SK-MEL-5 (cell line): ENCODE measurements at regions not wholly inside any gene's neighbourhood (a gene's known extent, or its start where the extent isn't known, plus 50 kb on each side); places are given as distances from the start of the nearest gene placed in this dataset.

ENCODE experiments used
- DNase-seq: peaks from one replicate; pipeline ENCODE4 v3.0.0-alpha.2; 2016; ENCODE audit warnings: low read depth, low spot score
- in situ Hi-C: cut with HindIII; loops from 2 replicates; pipeline ENCODE4 v1.10.0; 2016; ENCODE audit warnings: low sequenced_read_pairs, high pct_unique_total_duplicates, low pct_unique_long_range_greater_than_20kb

DNA sequence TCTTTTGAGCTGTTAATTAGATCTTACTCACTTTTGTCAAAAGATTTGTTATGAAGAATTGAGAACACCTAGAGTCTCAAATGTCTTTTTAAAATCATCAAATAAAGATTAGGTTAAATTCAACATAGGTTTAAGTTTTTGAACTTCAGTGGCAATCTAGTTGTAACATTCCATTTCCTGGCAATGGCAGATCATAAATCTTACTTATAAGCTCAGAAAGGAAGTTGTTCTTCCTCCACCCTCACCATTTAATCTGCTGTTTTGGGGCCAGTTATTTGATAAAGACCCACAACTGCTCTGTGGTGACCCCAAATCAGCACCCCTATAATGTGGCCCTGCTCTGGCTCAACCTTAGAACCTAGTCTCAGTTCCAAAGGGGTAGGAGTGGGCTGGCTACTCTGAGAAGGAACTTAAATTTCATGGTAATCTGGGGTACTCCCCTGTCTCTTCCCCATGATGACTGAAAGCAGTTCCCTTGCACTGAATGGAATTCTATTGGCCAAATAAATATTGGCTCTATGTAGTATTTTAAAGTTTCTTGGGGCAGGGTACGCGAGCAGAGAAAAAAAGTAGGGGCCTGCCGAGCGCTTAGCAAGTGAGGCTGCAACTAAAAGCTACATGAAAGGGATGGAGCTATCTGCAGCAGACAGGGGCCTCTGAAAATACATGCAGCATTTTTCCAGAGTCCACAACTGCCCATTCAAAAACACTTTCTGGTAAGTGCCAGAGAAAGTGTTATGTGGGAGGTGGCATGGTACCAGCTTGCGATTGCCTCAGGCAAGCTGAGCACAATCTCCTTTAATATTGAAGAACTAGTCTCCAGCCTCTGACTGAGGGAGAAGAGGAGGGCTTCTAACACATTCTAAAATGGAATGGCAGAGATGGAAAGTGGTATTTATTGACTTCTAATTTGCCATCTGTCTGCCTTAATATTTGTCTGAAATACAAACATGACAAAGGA lies 103.6 kb upstream of the RASGRP1 start:
- in situ Hi-C loops: no loop called here
- DNase-seq: no peak

DNA sequence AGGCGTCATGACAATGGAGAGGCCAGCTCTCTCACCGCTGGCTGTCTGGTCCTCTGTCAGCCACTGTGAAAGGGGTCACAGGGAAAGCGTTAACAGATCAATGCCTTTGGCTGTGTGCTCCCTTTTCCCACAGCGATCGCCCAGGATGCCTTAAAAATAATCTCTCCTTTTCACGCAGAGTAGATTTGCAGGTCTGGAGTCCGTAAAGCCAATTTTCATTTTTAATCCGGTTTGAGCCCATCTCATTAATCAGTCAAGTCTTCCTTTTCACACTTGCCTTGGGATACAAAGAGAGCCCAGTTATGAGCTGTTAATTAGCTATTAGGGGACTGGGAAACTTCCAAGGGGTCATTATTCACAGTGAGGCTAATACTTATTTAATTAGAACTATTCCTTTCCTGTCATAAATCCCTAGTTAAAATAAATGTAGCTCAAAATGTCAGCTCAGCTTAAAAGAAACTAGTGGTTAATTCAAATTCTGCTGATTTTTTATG lies 104.3 kb upstream of the RASGRP1 start:
- in situ Hi-C loops: no loop called here
- DNase-seq: no peak

DNA sequence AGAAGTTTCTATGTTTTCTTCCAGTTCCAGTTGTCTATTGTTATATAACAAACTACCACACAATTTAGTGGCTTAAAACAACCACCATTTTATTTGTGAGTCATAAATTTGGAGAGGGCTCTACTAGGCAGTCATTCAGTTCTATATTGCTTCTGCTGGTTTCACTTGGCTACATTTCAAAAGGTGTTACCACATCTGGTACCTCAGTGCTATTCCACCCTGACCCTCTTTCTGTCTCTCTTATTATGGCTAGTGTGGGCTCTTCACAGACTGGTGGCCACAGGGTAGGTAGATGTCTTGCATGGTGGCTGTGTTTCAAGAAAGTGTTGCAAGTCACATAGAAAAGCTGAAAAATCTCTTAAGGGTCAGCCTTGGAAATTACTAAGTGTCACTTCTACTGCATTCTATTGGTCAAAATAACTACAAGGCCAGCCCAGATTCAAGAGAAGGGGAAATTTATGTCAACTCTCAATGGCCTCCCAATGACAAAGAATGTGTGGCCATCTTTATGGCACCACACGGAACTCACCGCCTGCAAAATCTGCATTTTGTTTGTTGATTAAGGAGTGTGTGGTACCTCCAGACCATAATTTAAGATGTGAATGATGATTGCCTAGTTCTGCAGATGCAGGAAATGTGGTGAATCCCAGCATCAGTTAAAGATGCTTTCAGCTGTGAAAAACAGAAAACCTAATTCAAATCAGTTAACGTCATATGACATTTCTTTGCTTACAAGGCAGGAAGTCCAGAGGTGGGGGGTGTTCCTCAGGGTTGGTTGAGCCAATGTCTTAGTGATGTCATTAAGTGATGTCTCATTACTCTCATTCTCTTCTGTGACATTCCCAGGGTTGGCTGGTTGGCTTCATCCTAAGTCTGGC lies 105.8 kb upstream of the RASGRP1 start:
- in situ Hi-C loops: no loop called here
- DNase-seq: no peak

DNA sequence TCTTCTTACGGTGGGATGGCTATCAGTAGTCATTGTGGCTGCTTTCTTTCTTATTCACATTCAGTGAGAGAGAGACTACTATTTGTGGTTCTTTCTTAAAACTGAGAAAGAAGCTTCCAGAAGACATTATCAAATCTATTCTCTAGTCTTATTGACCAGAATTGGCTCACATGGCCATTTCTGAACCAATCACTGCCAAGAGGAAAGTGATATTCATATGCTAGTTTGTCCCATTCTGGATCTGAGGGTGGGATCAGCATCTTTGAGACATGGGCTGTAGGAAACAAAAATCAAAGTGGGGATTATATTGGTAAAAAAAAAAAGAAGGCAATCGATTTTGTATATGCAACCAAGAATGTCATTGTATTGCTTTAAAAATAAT lies 106.4 kb upstream of the RASGRP1 start:
- in situ Hi-C loops: no loop called here
- no peak for DNase-seq

DNA sequence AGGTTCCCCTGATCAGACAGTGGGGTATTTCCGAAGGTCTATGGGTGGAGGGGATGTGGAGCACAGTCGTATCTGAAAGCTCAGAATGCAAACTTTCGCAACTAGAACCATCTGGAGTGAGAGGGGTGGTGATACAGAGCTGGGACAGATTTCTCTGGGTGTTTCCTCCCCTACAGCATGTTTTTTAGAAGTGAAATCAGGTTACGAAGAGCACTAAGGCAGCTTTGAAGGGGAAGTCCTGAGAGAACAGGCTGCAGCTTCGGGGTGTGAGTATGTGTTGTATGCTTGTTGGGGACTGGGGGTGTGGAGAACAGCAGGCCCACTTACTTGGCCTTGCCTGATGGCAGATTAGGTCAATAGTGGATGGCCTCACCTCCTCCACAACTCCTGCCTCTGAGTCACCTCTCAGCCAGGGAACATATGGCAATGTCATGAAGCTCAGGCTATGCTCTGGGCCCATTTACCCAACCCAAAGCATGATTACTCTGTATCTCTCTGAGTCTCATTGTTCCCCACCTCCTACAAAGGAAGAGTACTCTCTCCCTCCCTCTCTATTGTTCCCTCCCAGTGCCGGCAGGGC lies 107.2 kb upstream of the RASGRP1 start:
- DNase-seq: no peak
- in situ Hi-C loops: no loop called here

DNA sequence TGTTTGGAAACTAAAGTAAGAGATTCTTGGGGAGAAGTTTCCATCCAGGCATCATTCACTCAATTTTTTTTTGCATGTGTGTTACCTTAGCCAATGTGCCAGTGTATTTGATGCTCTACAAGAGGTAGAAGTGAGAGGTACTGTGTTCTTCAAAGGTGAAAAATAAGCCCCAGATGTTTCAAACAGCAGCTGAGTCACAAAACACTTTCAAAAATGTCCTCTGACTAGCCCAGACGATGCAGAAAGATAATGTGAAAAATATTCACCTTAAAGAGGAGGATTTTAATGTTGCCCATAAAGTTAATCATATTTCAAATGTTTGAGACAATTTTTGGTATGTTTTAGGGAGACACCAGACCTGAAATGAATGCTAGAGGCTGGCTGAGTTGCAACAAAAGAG lies 107.7 kb upstream of the RASGRP1 start:
- DNase-seq: no peak
- in situ Hi-C loops: no loop called here

DNA sequence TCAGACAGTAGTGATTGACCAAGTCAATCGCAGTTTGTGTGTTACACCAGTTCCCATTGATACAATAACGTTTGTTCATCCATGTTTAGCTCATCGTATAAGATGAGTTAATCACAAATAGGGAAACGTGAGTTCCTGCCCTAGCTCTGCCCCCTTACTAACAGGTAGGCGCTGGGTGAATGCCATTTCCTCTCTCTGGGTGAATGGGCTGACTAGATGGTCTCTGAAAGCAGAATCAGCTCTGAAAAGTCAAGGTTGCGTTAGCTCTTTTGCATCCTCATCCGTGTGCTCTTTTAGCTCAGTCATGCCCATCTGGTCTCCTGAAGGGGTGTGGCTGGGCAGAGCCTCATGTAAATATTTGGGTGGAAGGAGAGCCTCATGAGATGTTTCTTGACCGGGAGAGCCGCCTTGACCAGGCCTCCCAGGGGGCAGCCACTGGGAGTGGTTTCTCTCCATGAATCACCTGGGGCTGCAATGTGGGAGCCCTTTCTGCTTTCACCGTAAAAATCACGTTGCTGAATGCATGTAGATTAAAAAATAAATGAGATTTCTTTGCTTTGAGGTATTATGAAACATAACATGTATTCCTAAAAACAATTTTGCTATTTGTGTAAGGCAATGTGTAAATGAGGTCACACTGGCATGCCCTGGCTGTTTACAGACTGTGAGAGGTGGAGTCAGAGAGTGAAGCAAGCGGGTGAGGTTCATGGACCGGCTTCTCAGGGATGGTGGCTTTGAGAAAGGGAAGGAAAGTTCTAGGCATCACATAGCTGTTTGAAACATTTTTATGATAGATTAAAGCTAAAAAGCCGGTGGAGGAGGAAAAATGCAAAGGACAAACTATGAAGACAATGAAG lies 108.4 kb upstream of the RASGRP1 start:
- no peak for DNase-seq
- in situ Hi-C loops: no loop called here

DNA sequence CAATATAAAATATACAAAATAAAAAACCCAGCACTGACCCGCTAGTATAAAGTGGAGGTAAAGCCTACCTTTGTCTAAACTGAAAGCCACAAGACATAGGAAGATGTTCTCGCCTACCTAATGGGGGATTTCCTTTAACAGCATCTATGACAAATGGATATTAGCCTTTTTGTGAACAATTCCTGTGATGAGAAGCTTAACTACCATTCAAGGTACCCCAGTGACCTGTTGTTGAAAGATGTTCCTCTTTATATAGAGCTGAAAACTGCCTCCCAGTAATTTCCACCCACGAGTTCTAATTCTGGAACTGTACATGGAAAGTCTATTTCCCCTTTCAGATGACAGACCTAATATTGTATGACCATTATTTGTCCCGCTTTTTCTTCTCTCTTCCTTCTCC lies 109.8 kb upstream of the RASGRP1 start:
- no peak for DNase-seq
- in situ Hi-C loops: no loop called here

DNA sequence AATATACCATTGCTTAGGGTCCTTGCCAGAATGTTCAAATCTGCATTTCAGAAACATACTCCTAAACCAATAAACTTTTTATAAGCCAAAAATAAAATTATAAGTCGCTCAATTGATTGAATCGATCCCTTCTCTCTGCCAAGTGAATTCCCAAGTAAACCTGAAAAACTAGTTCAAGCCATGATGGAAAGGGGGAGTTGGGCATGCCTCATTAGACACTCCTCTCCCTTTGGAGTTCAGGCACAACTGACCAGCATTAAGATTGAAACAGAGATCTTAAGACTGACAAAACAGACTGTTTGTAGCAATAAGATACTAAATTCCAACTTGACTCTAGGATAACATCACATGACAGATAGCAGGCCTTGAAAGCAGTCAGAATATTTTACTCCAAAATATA lies 113.7 kb upstream of the RASGRP1 start:
- in situ Hi-C loops: no loop called here
- DNase-seq: no peak

DNA sequence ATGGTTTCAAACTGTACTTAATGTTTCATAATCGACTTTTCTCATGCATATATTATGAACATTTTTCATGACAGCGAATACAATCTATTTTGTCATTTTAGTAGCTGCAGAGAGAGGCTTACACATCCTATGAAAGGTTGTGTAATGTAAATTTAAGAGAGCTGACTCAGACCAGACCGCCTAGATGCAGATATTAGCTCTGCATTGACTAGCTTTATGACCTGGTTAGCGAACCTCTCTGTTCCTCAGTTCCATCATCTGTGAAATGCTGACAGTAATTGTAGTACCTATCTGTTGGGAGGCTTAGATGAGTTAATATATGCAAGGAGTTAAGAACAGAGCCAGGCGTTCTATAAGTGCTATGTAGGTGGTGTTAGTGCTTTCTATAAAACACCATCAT lies 116.2 kb upstream of the RASGRP1 start:
- in situ Hi-C loops: no loop called here
- no peak for DNase-seq

DNA sequence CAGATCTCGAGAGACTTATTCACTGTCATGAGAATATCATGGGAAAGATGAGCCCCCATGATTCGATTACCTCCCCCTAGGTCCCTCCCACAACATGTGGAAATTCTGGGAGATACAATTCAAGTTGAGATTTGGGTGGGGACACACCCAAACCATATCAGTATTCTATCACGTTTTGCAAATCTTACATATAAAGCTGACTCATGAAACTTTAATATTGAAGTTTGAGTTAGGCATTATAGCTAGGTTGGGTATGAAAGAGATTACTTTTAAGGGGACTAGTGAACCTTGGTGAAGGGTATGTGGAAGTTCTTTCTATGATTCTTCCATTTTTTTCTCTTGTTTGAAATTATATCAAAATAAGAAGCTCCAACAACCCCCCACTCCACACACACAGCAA lies 117.7 kb upstream of the RASGRP1 start:
- no peak for DNase-seq
- in situ Hi-C loops: no loop called here

DNA sequence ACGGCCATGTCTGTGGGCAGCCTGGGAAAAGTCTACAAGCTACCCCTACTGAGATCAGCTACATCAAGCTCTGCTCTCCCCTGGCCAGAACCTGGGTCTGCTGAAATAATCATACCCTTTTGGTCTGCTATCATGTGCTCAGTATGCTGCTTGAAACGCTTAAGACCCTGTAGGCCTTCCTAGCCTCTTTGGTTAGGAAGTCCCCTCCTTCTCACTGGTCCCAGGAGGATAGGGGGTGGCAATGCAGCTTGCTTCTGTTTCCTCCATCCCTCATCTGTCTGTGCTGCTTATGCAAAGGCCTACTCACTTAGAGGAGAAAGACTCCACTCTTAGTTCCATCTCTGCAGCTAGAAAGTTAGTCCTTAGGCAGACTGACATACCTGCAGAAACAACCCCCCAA lies 118.2 kb upstream of the RASGRP1 start:
- in situ Hi-C loops: no loop called here
- DNase-seq: no peak

DNA sequence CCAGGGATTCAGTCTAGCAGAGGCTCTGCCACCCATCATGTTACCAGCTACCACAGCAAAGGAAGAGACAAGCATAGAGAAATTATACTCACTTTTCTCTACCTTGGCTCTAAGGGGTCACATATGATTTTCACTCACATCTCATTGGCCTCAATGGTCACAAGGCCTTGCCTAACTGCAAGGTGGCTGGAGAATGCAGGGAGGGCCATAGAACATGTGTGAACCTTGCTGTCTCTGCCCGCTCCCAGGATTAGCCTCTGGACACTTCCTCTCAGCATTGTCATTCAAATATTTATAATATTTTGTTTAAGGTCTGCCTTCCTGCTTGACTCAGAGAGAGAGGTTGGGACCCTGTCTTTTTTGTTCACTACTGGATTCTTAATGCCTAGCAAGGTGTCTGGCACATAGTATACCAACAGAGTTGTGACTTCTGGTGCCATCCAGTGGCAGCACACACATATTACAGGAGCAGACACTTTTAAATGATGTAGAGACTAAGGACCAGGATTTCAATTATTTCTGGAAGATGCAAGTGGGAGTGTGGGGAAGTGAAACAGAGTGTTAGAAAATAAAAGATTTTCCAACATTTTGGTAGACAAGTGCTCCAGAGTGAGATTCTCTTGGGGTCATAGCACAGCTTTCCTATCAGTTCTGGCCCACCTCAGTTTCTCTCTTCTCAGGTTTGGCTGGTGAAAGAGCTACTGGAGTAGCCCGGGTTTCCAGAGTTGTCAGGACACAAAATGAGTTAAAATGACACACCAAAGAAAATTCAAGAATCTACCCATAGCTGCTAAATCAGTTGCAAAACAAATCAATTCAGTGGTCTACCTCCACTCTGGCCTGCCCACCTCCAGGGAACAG lies 119.0 kb upstream of the RASGRP1 start:
- DNase-seq: peak; percentile 75
- in situ Hi-C loops: no loop called here

DNA sequence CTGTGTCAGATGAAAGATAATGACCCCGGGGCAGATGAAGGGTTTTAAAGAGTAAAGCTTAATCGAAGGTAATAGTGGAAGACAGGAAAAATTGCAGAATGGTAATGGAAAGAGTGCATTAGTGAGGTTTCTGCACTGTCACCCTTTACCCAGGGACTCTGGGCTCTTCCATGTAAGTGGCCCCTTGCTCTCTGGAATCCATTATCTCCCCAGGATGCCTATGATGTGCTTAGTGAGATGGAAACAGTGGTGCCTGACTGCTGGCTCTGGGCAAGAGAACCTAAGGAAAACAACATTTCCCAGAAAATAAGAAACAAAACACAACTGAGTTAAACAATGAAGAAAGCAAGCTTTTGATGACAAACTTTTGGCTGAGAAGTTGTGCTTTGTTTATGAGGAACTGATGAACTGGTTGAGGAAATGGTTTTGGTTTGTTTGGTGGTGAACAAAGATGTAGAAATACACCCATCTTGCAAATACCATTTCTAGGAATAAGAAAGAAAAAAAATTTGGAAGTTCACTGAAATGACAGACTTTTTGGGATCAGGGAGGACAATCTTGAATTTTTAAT lies 119.9 kb upstream of the RASGRP1 start:
- no peak for DNase-seq
- in situ Hi-C loops: no loop called here

DNA sequence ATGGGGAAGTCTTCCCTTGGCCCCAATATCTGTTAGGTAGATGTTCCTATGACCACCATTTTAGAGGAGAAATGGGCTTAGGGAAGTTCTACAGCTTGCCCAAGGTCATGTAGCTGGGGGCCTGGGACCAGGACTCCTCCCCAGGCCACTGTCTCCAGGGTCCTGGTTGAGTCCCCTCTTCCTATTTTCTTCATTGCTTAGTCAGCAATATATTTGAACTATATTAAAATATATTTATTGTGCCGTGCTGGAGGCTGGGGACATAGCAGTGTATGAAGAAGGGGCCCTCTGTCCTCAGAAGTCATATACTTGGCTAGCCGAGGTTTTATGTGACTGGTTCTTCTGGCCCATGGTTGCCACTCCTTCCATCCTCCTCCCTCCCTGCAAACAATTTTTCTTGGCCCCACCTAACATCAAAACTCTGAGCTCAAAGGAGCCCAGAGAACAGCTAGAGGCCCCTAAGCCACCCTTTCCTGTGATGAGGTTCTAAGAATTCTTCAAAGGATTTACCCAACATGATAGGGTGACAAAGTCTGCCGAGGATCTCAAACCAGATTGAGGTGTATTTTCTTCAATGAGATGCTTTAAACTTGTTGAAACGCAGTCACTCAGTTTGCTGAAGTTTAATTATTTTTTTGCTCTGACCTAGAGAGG lies 121.2 kb upstream of the RASGRP1 start:
- in situ Hi-C loops: no loop called here
- DNase-seq: no peak

DNA sequence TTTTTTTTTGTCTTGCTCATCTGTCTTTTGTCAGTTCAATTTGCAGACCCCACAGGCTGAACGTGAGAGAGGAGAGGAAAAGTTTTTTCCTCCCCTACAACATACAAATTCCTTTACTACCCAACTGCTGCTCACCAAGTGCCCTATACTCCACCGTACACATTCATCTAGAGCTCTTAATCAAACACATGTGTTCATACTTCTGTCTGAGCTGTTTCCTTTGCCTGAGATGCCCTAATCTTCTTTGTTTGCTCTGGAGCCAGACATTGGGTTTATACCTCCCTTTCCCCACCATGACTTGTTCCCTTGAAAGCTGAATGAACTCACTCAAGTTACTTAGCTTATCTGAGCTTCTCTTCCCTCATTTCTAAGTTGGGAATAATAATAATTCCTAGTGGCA lies 122.7 kb upstream of the RASGRP1 start:
- DNase-seq: no peak
- in situ Hi-C loops: no loop called here
